ENCODE measurements at regions not wholly inside any gene's neighbourhood (a gene's known extent, or its start where the extent isn't known, plus 50 kb on each side); places are given as distances from the start of the nearest gene placed in this dataset.
"Not testable (repeated sequence)": the region's sequence is repeated elsewhere in the genome, so short reads cannot be mapped to it uniquely, and the experiment has no call there.

- peak overlapping the region; percentile 48 for H3K27ac Mint-ChIP-seq
- peaks cover 7% of the 10 kb centered on the region for H3K9me3 Mint-ChIP-seq
- DNase-seq: peak; percentile 6
- H3K4me1 Mint-ChIP-seq: peaks cover 16% of the 10 kb centered on the region
- H3K36me3 Mint-ChIP-seq (ENCODE audit: low read depth): no peaks in the 10 kb centered on the region
- H3K4me3 Mint-ChIP-seq: no peak overlapping the region
- TF ChIP-seq CTCF (IDR thresholded peaks at IDR 0.05): no peak
- peaks cover 9% of the 10 kb centered on the region for H3K27me3 Mint-ChIP-seq (ENCODE audit: low read depth, poor library complexity)
Observed at GRCh38 chr13:63446329-63446728, 2030.7 kb upstream of the PCDH20 start.

GRCh38 chr13:63444225-63444624 lies 2028.6 kb upstream of the PCDH20 start:
- H3K36me3 Mint-ChIP-seq (ENCODE audit: low read depth); H3K4me3 Mint-ChIP-seq; H3K27me3 Mint-ChIP-seq (ENCODE audit: low read depth, poor library complexity); H3K9me3 Mint-ChIP-seq; H3K27ac Mint-ChIP-seq; H3K4me1 Mint-ChIP-seq; DNase-seq: not testable (repeated sequence)

GRCh38 chr13:63438951-63439350 lies 2023.3 kb upstream of the PCDH20 start:
- H3K4me1 Mint-ChIP-seq: peaks cover 6% of the 10 kb centered on the region
- H3K27ac Mint-ChIP-seq: peak overlapping the region; percentile 22
- peaks cover 4% of the 10 kb centered on the region for H3K9me3 Mint-ChIP-seq
- no peak for TF ChIP-seq CTCF (IDR thresholded peaks at IDR 0.05)
- DNase-seq: no peak
- no peaks in the 10 kb centered on the region for H3K36me3 Mint-ChIP-seq (ENCODE audit: low read depth)
- peaks cover 9% of the 10 kb centered on the region for H3K27me3 Mint-ChIP-seq (ENCODE audit: low read depth, poor library complexity)
- H3K4me3 Mint-ChIP-seq: no peak overlapping the region

GRCh38 chr13:63436325-63436668 lies 2020.6 kb upstream of the PCDH20 start:
- H3K27me3 Mint-ChIP-seq (ENCODE audit: low read depth, poor library complexity): no peaks in the 10 kb centered on the region
- no peak overlapping the region for H3K4me3 Mint-ChIP-seq
- H3K36me3 Mint-ChIP-seq (ENCODE audit: low read depth): no peaks in the 10 kb centered on the region
- DNase-seq: no peak
- H3K9me3 Mint-ChIP-seq: no peaks in the 10 kb centered on the region
- H3K27ac Mint-ChIP-seq: no peak overlapping the region
- H3K4me1 Mint-ChIP-seq: peaks cover 6% of the 10 kb centered on the region
- no peak for TF ChIP-seq CTCF (IDR thresholded peaks at IDR 0.05)

GRCh38 chr13:63435667-63436324 lies 2020.1 kb upstream of the PCDH20 start:
- H3K4me3 Mint-ChIP-seq: no peak overlapping the region
- H3K27ac Mint-ChIP-seq: peak overlapping the region; percentile 32
- no peaks in the 10 kb centered on the region for H3K36me3 Mint-ChIP-seq (ENCODE audit: low read depth)
- H3K4me1 Mint-ChIP-seq: peaks cover 6% of the 10 kb centered on the region
- TF ChIP-seq CTCF (IDR thresholded peaks at IDR 0.05): no peak
- H3K27me3 Mint-ChIP-seq (ENCODE audit: low read depth, poor library complexity): no peaks in the 10 kb centered on the region
- no peaks in the 10 kb centered on the region for H3K9me3 Mint-ChIP-seq
- no peak for DNase-seq

- no peak for DNase-seq
- H3K27ac Mint-ChIP-seq: no peak overlapping the region
- H3K4me1 Mint-ChIP-seq: peaks cover under 1% of the 10 kb centered on the region
- H3K36me3 Mint-ChIP-seq (ENCODE audit: low read depth): no peaks in the 10 kb centered on the region
- no peak overlapping the region for H3K4me3 Mint-ChIP-seq
- no peak for TF ChIP-seq CTCF (IDR thresholded peaks at IDR 0.05)
- H3K9me3 Mint-ChIP-seq: no peaks in the 10 kb centered on the region
- no peaks in the 10 kb centered on the region for H3K27me3 Mint-ChIP-seq (ENCODE audit: low read depth, poor library complexity)
Observed at GRCh38 chr13:63433546-63434150, 2018.0 kb upstream of the PCDH20 start.
